Skeletal muscle satellite cell (primary cell): ENCODE measurements at regions not wholly inside any gene's neighbourhood (a gene's known extent, or its start where the extent isn't known, plus 50 kb on each side); places are given as distances from the start of the nearest gene placed in this dataset.

Experiments
- H3K27me3 ChIP-seq: 2 replicates; pipeline ENCODE4 v1.7.0; 2013; ENCODE audit warnings: low read length; ENCODE audit not compliant: control insufficient read depth, insufficient read depth
- H3K36me3 ChIP-seq: 2 replicates; pipeline ENCODE4 v1.7.0; 2013; ENCODE audit warnings: mild to moderate bottlenecking, control low read depth, low read length; ENCODE audit not compliant: insufficient read depth
- H3K4me1 ChIP-seq: 2 replicates; pipeline ENCODE4 v1.7.0; 2013; ENCODE audit warnings: low read length; ENCODE audit not compliant: control insufficient read depth, insufficient read depth
- H3K4me2 ChIP-seq: 2 replicates; pipeline ENCODE4 v1.7.0; 2013; ENCODE audit warnings: mild to moderate bottlenecking, low read length
- H3K4me3 ChIP-seq: 2 replicates; pipeline ENCODE4 v1.7.0; 2013; ENCODE audit warnings: low read length
- H3K9ac ChIP-seq: 2 replicates; pipeline ENCODE4 v1.7.0; 2013; ENCODE audit warnings: mild to moderate bottlenecking, low read depth, low read length, moderate library complexity
- H3K9me3 ChIP-seq: replicated peaks from 2 replicates; pipeline ENCODE4 v1.7.0; 2013; ENCODE audit warnings: mild to moderate bottlenecking, control low read depth, low read length

- Histone ChIP-seq H3K36me3 (no peaks in the 10 kb centered on the region), H3K4me1 (no peaks in the 10 kb centered on the region)
These were observed 1016.0 kb downstream of the FAM181B start for GRCh38 chr11:81717695-81718094.

GRCh38 chr11:81707881-81708280 is 1025.8 kb downstream of the FAM181B start:
- Histone ChIP-seq H3K36me3 (no peaks in the 10 kb centered on the region), H3K4me2 (no peak overlapping the region), H3K9me3 (no peaks in the 10 kb centered on the region), H3K27me3 (no peaks in the 10 kb centered on the region), H3K9ac (no peak overlapping the region), H3K4me1 (no peaks in the 10 kb centered on the region), H3K4me3 (no peak overlapping the region)

More at GRCh38 chr11:81717695-81718094, 1016.0 kb downstream of the FAM181B start:
- no peaks in the 10 kb centered on the region for H3K9me3 ChIP-seq
- no peak overlapping the region for H3K4me3 ChIP-seq
- H3K9ac ChIP-seq: no peak overlapping the region
- H3K4me2 ChIP-seq: no peak overlapping the region
- no peaks in the 10 kb centered on the region for H3K27me3 ChIP-seq

GRCh38 chr11:81705283-81705682 is 1028.4 kb downstream of the FAM181B start:
- Histone ChIP-seq H3K4me2 (no peak overlapping the region), H3K9ac (no peak overlapping the region), H3K9me3 (no peaks in the 10 kb centered on the region), H3K27me3 (no peaks in the 10 kb centered on the region), H3K4me1 (no peaks in the 10 kb centered on the region), H3K36me3 (no peaks in the 10 kb centered on the region), H3K4me3 (no peak overlapping the region)

DNA sequence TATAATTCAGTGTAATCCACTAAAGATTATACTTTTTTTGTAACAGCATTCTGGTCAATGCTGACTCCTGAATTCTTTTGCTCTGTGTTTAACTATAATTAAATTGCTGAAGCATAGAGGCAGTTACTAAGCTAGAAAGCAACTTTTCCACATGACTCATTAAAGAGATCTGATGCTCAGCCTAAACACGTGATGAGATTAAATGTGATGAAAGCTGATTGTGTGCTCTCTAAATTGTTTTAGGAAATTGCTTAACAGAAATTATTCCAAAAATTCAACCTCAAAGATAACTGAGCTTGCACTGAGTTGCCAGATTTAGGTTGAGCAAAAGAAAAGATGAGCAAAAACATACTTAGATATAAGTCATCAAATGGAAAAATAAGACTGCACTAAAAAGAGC is 1033.6 kb downstream of the FAM181B start:
- no peak overlapping the region for H3K4me2 ChIP-seq
- no peaks in the 10 kb centered on the region for H3K4me1 ChIP-seq
- H3K9me3 ChIP-seq: no peaks in the 10 kb centered on the region
- no peaks in the 10 kb centered on the region for H3K36me3 ChIP-seq
- H3K4me3 ChIP-seq: no peak overlapping the region
- no peak overlapping the region for H3K9ac ChIP-seq
- no peaks in the 10 kb centered on the region for H3K27me3 ChIP-seq

- Histone ChIP-seq H3K4me2 (no peak overlapping the region), H3K4me1 (no peaks in the 10 kb centered on the region), H3K9ac (no peak overlapping the region), H3K4me3 (no peak overlapping the region), H3K36me3 (no peaks in the 10 kb centered on the region), H3K9me3 (peaks cover 3% of the 10 kb centered on the region), H3K27me3 (no peaks in the 10 kb centered on the region)
These were observed 1046.6 kb downstream of the FAM181B start for GRCh38 chr11:81687057-81687456.

GRCh38 chr11:81674211-81674610 is 1059.5 kb downstream of the FAM181B start:
- Histone ChIP-seq H3K36me3 (no peaks in the 10 kb centered on the region), H3K9me3 (no peaks in the 10 kb centered on the region), H3K4me2 (no peak overlapping the region), H3K4me1 (no peaks in the 10 kb centered on the region), H3K9ac (no peak overlapping the region), H3K4me3 (no peak overlapping the region), H3K27me3 (no peaks in the 10 kb centered on the region)

GRCh38 chr11:81673001-81673400 is 1060.7 kb downstream of the FAM181B start:
- Histone ChIP-seq H3K9ac (no peak overlapping the region), H3K9me3 (no peaks in the 10 kb centered on the region), H3K27me3 (no peaks in the 10 kb centered on the region), H3K4me1 (no peaks in the 10 kb centered on the region), H3K36me3 (no peaks in the 10 kb centered on the region), H3K4me2 (no peak overlapping the region), H3K4me3 (no peak overlapping the region)

DNA sequence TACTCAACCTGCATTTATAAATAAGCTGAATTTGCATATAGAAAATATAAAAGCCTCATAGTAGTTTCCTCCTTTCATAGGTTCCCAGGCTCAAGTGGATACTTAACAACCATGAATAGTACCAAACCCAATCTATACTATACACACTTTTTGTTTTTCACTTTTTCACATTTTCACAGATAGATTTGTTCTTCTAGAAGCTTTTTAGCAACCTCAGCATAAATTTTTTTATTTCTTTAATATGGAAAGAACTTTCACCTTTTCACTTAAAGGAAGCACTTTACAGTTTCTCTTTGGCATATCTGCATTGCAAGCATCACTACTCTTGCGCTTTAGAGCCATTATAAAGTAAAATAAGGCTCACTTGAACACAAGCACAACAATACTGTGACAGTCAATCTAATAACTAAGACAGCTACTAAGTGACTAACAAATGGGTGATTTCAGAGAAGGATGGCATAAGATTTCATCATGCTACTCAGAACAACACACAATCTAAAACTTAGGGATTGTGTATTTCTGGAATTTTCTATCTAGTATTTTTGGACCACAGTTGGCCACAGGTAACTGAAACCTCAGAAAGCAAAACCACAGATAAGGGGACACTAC is 1063.6 kb downstream of the FAM181B start:
- H3K4me1 ChIP-seq: no peaks in the 10 kb centered on the region
- H3K9ac ChIP-seq: no peak overlapping the region
- no peaks in the 10 kb centered on the region for H3K36me3 ChIP-seq
- H3K27me3 ChIP-seq: no peaks in the 10 kb centered on the region
- no peak overlapping the region for H3K4me3 ChIP-seq
- no peak overlapping the region for H3K4me2 ChIP-seq
- H3K9me3 ChIP-seq: no peaks in the 10 kb centered on the region

DNA sequence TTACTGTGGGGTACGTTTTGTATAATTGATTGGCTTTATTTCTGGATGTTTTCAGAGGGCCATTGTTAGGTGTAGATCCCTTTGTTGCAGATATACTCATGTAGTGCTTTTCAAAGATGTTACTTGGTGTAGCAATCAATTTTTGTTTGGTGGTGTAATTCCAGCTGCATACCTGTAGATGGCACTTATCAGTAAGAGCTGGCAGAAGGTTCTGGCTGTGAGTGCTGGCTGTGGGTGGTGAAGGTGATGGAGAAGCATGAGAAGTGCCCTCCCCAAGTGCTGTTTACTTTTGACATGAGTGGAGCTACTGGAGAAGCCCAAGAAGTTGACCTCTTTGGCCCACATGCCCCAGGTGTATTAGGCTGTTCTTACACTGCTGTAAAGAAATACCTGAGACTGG is 1074.9 kb downstream of the FAM181B start:
- Histone ChIP-seq H3K4me2 (no peak overlapping the region), H3K9me3 (no peaks in the 10 kb centered on the region), H3K36me3 (no peaks in the 10 kb centered on the region), H3K27me3 (no peaks in the 10 kb centered on the region), H3K9ac (no peak overlapping the region), H3K4me1 (no peaks in the 10 kb centered on the region), H3K4me3 (no peak overlapping the region)

DNA sequence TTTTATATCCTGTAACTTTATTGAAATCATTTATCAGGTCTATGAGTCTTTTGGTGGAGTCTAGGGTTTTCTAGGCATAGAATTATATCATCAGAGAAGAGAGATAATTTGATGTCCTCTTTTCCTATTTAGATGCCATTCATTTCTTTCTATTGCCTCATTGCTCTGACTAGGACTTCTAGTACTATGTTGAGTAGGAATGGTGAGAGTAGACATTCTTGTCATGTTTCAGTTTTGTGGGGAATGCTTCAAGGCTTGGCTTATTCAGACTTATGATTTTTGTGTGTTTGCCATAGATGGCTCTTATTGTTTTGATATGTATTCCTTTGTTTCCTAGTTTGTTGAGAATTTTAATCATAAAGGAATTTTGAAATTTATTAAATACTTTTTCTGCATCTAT is 1078.3 kb downstream of the FAM181B start:
- H3K36me3 ChIP-seq: no peaks in the 10 kb centered on the region
- no peak overlapping the region for H3K9ac ChIP-seq
- H3K9me3 ChIP-seq: no peaks in the 10 kb centered on the region
- H3K27me3 ChIP-seq: no peaks in the 10 kb centered on the region
- no peak overlapping the region for H3K4me3 ChIP-seq
- H3K4me2 ChIP-seq: no peak overlapping the region
- H3K4me1 ChIP-seq: no peaks in the 10 kb centered on the region

- H3K4me3 ChIP-seq: no peak overlapping the region
These were observed 1086.3 kb downstream of the FAM181B start for GRCh38 chr11:81647374-81647773.

GRCh38 chr11:81644239-81644840 is 1089.3 kb downstream of the FAM181B start:
- Histone ChIP-seq H3K9ac (no peak overlapping the region), H3K4me3 (no peak overlapping the region), H3K4me2 (no peak overlapping the region), H3K4me1 (no peaks in the 10 kb centered on the region), H3K27me3 (no peaks in the 10 kb centered on the region), H3K9me3 (no peaks in the 10 kb centered on the region), H3K36me3 (no peaks in the 10 kb centered on the region)

More at GRCh38 chr11:81647374-81647773, 1086.3 kb downstream of the FAM181B start:
- H3K27me3 ChIP-seq: no peaks in the 10 kb centered on the region
- H3K36me3 ChIP-seq: no peaks in the 10 kb centered on the region
- no peaks in the 10 kb centered on the region for H3K4me1 ChIP-seq
- no peaks in the 10 kb centered on the region for H3K9me3 ChIP-seq
- H3K9ac ChIP-seq: no peak overlapping the region
- H3K4me2 ChIP-seq: no peak overlapping the region
